NCI-H345 (cell line): ENCODE measurements at regions not wholly inside any gene's neighbourhood (a gene's known extent, or its start where the extent isn't known, plus 50 kb on each side); places are given as distances from the start of the nearest gene placed in this dataset.
"Not testable (repeated sequence)": the region's sequence is repeated elsewhere in the genome, so short reads cannot be mapped to it uniquely, and the experiment has no call there.

Experiments
- DNase-seq: peaks from one replicate; lab custom pipeline; 2025; lab: John Stamatoyannopoulos, UW

GRCh38 chr20:11511821-11512220 lies 405.9 kb upstream of the BTBD3 start:
- DNase-seq: no peak

DNA sequence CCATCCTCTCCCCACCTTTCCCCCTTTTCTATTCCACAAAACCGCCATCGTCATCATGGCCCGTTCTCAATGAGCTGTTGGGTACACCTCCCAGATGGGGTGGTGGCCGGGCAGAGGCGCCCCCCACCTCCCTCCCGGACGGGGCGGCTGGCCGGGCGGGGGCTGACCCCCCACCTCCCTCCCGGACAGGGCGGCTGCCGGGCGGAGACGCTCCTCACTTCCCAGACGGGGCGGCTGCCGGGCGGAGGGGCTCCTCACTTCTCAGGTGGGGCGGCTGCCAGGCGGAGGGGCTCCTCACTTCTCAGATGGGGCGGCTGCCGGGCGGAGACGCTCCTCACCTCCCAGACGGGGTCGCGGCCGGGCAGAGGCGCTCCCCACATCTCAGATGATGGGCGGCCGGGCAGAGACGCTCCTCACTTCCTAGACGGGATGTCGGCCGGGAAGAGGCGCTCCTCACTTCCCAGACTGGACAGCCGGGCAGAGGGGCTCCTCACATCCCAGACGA lies 404.4 kb upstream of the BTBD3 start:
- DNase-seq: not testable (repeated sequence)

GRCh38 chr20:11516448-11516847 lies 401.2 kb upstream of the BTBD3 start:
- DNase-seq: no peak

DNA sequence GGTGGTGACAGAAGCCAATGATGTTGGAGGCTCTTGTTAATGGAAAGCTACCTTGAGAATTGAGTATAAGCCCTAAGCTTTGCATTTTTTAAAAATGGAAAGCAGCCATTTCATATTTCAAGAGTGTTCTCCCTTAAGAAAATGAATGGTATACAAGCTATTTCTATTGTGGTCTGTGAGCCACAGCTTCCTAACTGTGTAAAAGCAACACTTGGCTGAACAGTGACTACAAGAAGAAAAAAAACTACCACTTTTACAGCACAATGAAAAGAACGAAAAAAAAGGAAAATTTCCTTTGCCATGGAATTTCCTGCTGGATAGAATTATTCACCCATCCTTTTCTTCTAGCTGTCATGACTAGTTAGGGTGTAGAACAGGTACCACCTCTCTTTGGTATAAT lies 397.1 kb upstream of the BTBD3 start:
- no peak for DNase-seq

DNA sequence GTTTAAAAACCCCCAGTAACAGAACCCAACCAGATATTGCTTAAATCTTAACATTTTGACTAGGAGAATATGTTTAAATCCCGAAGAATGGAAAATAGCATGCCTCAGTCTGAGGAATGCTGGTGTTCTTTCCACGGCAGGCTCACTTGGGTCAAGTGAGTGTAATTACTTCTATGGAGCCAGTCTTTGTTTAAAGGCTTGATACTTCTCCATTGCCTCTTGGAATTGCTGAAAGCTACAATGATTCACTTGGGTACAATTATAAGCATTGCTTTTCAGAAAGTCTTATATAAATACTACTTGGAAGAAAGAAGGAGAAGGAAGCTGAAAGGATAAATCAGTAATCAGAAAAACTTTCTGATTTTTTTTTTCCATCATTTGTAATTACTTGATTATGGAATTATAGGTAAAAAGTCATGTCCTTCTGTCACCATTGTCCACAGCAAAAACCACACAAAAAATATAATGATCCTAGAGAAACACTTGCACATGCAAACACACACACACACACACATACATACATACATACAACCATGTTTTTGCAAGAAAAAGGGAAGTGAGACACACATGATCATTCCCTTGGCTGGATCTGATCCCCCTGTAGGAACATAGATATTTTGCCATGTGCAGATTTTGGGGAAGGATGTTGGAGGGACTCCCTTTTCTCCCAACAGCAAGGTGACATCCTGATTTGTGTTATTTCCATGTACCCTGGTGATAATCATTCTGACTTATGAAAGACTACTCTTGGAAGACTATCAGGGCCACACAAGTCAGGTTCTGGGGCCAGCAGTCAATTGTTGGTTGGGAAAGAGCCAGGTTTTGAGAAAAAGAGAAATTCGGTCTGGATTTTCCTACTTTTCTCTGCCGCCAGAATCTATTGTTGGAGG lies 396.0 kb upstream of the BTBD3 start:
- DNase-seq: no peak

DNA sequence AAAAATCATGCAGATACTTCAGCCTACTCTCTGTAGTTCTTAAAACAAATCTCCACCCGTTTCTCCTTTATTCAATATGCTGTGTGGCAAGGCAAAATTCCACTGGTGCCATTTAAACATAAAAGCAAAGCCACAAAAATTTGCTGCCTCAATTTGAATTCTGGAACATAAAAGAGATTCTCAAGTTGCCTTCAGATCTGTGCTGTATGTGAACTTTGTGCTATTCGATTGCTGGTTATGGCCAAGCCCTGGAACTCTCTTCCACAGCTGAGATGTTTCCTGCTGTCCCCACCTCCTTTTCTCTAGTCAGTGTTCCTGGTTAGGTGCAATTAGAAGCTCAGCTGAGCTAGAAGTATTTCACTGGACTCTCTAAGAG lies 395.3 kb upstream of the BTBD3 start:
- DNase-seq: no peak

- no peak for DNase-seq
Observed at GRCh38 chr20:11529047-11529446, 388.6 kb upstream of the BTBD3 start.

- no peak for DNase-seq
Observed at GRCh38 chr20:11537032-11537431, 380.7 kb upstream of the BTBD3 start.

GRCh38 chr20:11539450-11539849 lies 378.2 kb upstream of the BTBD3 start:
- DNase-seq: no peak

GRCh38 chr20:11540558-11540957 lies 377.1 kb upstream of the BTBD3 start:
- DNase-seq: no peak

DNA sequence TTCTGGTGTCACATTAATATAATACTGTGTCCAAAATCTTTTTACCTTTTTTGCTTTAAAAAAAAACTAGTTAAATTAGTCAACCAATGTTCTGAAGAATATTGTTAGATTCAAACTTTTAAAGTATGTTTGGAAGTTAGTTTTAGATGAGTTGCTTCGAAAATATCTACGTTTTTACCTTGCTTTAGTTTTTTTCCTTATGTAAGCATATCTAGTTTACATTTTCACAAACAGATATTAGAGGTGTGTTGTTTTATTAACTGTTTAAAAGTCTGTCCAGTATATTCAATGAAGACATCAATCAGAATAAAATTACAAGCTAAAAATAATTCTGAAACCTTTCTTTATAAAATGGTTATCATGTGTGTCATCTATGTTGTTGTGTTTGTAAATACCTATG lies 375.0 kb upstream of the BTBD3 start:
- no peak for DNase-seq

DNA sequence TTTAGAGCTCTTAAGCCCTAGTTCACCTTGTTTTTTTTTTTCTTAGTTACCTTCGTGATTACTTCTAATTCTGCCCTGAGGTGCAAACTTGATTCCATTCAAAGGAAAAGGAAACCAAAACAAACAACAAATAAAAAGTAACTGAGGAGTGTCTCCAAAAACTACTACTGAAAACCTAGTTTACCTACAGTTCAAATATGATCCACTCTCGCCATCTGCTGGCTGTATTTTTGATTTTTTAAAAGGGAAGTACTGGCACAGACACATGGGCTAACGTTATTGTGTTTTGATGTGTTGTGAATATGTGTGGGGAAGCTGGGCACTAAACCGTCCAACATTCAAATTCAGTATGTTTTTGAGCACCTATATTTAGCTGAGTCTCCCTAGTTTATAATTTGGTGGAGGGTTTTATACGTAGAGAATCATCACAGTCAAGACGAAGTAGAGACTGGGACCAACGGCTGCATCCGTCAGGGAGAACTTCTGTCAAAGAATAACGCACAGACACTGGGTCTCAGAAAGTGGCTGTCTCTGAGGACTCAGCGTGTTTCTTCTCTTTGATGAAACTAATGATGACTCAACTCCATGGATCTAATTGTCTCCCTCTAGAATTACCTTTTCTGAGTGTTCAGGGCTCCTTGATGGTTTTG lies 373.5 kb upstream of the BTBD3 start:
- peak; percentile 83 for DNase-seq

DNA sequence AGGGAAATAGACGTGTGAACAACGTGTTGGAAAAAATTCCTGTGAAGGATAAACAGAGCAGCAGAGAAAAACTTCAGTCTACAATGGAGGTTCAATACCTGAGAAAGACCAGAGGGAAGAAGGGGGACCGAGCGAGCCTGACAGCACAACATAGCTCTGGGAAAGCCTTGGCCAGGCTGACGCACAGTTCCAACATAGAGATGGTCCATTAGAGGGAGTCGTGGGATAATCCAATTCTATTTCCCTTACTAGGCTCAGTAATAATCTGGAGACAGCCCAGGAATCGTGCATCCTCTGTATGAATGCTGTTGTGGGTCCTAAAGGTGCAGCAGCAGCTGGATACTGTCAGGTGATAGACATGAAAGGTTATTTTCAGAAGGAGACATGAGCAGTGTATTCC lies 370.8 kb upstream of the BTBD3 start:
- DNase-seq: no peak

GRCh38 chr20:11549172-11550103 lies 368.3 kb upstream of the BTBD3 start:
- no peak for DNase-seq

- DNase-seq: no peak
Observed at GRCh38 chr20:11550657-11551338, 366.9 kb upstream of the BTBD3 start.

- DNase-seq: no peak
Observed at GRCh38 chr20:11551479-11551878, 366.2 kb upstream of the BTBD3 start.

- no peak for DNase-seq
Observed at GRCh38 chr20:11553603-11554002, 364.1 kb upstream of the BTBD3 start.

DNA sequence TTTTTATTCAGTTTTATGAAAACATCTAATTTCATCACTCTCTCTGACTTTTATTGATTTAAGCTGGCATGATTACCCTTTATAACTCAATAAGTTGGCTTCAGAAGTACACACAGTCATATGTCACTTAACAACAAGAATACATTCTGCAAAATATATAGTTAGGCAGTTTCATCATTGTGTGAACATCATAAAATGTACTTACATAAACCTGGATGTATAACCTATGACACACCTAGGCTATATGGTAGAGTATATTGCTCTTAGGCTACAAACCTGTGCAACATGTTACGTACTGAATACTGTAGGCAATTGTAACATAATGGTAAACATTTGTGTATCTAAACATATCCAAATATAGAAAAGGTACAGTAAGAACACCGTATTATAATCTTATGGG lies 362.2 kb upstream of the BTBD3 start:
- DNase-seq: no peak

- no peak for DNase-seq
Observed at GRCh38 chr20:11556410-11556809, 361.3 kb upstream of the BTBD3 start.

DNA sequence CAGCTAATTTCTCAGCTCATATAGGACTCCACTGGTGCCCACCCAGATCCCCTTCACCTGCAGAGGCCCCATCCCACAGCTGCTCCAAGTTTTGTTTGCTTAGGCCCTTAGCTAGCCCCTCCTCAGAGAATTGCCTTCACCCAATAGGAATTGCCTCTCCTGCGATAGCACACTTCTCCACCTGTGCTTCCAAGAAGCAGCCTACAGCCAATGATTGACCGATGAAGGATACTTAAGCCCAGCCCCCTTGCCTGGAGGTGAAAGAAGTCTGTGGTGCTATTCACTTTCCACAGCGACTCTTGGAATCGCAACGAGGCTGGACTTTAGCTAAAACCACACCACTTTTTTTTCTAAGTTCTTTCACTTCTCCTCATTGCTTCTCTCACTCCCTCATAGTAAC lies 353.2 kb upstream of the BTBD3 start:
- no peak for DNase-seq

- DNase-seq: no peak
Observed at GRCh38 chr20:11569163-11569562, 348.5 kb upstream of the BTBD3 start.

GRCh38 chr20:11573507-11573906 lies 344.2 kb upstream of the BTBD3 start:
- DNase-seq: no peak
